AG09309 (cell line): ENCODE measurements at regions not wholly inside any gene's neighbourhood (a gene's known extent, or its start where the extent isn't known, plus 50 kb on each side); places are given as distances from the start of the nearest gene placed in this dataset.

Experiments
- DNase-seq: peaks from one replicate; pipeline ENCODE4 v3.0.0-alpha.2; 2010; ENCODE audit warnings: low read depth
- H3K4me3 ChIP-seq: 2 replicates; pipeline ENCODE4 v1.5.1; 2011; ENCODE audit warnings: mild to moderate bottlenecking, low read depth, low read length, moderate library complexity; ENCODE audit not compliant: control insufficient read depth
- CTCF ChIP-seq: IDR thresholded peaks from 2 replicates; pipeline ENCODE4 v1.5.1; 2011; ENCODE audit warnings: mild to moderate bottlenecking, low read depth, low read length, inconsistent platforms; ENCODE audit not compliant: insufficient read depth, control insufficient read depth; ENCODE audit errors: missing control alignments

GRCh38 chr7:130933919-130934318, 199.9 kb upstream of the KLF14 start:
- H3K4me3 ChIP-seq, result no peak overlapping the region
- no peak for DNase-seq
- no peak for TF ChIP-seq CTCF

- no peak for TF ChIP-seq CTCF
- no peak for DNase-seq
- no peak overlapping the region for H3K4me3 ChIP-seq
Measured at GRCh38 chr7:130935564-130936157, 201.7 kb upstream of the KLF14 start.

- no peak for TF ChIP-seq CTCF
Measured at GRCh38 chr7:130936202-130936931, 202.4 kb upstream of the KLF14 start.

GRCh38 chr7:130937016-130937415, 203.0 kb upstream of the KLF14 start:
- DNase-seq, result no peak
- TF ChIP-seq CTCF, result no peak
- H3K4me3 ChIP-seq, result no peak overlapping the region

More at GRCh38 chr7:130936202-130936931, 202.4 kb upstream of the KLF14 start:
- DNase-seq, result no peak
- H3K4me3 ChIP-seq, result no peak overlapping the region

- DNase-seq, result no peak
- H3K4me3 ChIP-seq, result no peak overlapping the region
- TF ChIP-seq CTCF, result no peak
Measured at GRCh38 chr7:130937830-130938229, 203.8 kb upstream of the KLF14 start.

- TF ChIP-seq CTCF, result no peak
- no peak overlapping the region for H3K4me3 ChIP-seq
- DNase-seq, result no peak
Measured at GRCh38 chr7:130938661-130939060, 204.7 kb upstream of the KLF14 start.
